ENCODE measurements at regions not wholly inside any gene's neighbourhood (a gene's known extent, or its start where the extent isn't known, plus 50 kb on each side); places are given as distances from the start of the nearest gene placed in this dataset.

GRCh38 chr13:75055296-75055695 is 426.7 kb downstream of the TBC1D4 start:
- TF ChIP-seq EZH2phosphoT487 (IDR thresholded peaks at IDR 0.05; ENCODE audit: borderline replicate concordance, low read length), result no peak
- TF ChIP-seq CTCF (IDR thresholded peaks at IDR 0.05; ENCODE audit: low read depth, low read length, poor library complexity, severe bottlenecking), result no peak

GRCh38 chr13:75052616-75053015 is 429.4 kb downstream of the TBC1D4 start:
- H3F3A ChIP-seq (ENCODE audit: control insufficient read depth, insufficient read depth), result no peaks in the 10 kb centered on the region
- H3K4me3 ChIP-seq (ENCODE audit: low read length), result no peak overlapping the region
- H3K27me3 ChIP-seq (ENCODE audit: control insufficient read depth, low read length), result no peaks in the 10 kb centered on the region
- H3K9me2 ChIP-seq (replicated peaks; ENCODE audit: control insufficient read depth, low read length), result no peaks in the 10 kb centered on the region
- no peaks in the 10 kb centered on the region for H3K4me1 ChIP-seq (ENCODE audit: control insufficient read depth, low read length)
- no peak overlapping the region for H3K27ac ChIP-seq (ENCODE audit: low read depth, low read length)
- no peaks in the 10 kb centered on the region for H3K9me3 ChIP-seq (ENCODE audit: control insufficient read depth, insufficient read depth, low read length)
- TF ChIP-seq CTCF (IDR thresholded peaks at IDR 0.05; ENCODE audit: low read depth, low read length, poor library complexity, severe bottlenecking), result no peak
- no peak for TF ChIP-seq EZH2phosphoT487 (IDR thresholded peaks at IDR 0.05; ENCODE audit: borderline replicate concordance, low read length)
- H4K20me1 ChIP-seq (ENCODE audit: control insufficient read depth, insufficient read depth, low read depth, low read length), result no peaks in the 10 kb centered on the region
- no peaks in the 10 kb centered on the region for H3K79me2 ChIP-seq (ENCODE audit: control insufficient read depth, low read length)
- H3K4me2 ChIP-seq (ENCODE audit: low read length), result no peak overlapping the region
- H3K36me3 ChIP-seq (ENCODE audit: control insufficient read depth, low read length), result no peaks in the 10 kb centered on the region

More at GRCh38 chr13:75055296-75055695, 426.7 kb downstream of the TBC1D4 start:
- no peaks in the 10 kb centered on the region for H3K9me3 ChIP-seq (ENCODE audit: control insufficient read depth, insufficient read depth, low read length)
- H3K79me2 ChIP-seq (ENCODE audit: control insufficient read depth, low read length), result no peaks in the 10 kb centered on the region
- no peak overlapping the region for H3K4me2 ChIP-seq (ENCODE audit: low read length)
- no peaks in the 10 kb centered on the region for H3K27me3 ChIP-seq (ENCODE audit: control insufficient read depth, low read length)
- no peaks in the 10 kb centered on the region for H3K36me3 ChIP-seq (ENCODE audit: control insufficient read depth, low read length)
- no peaks in the 10 kb centered on the region for H4K20me1 ChIP-seq (ENCODE audit: control insufficient read depth, insufficient read depth, low read depth, low read length)
- H3K27ac ChIP-seq (ENCODE audit: low read depth, low read length), result no peak overlapping the region
- no peak overlapping the region for H3K4me3 ChIP-seq (ENCODE audit: low read length)
- no peaks in the 10 kb centered on the region for H3K9me2 ChIP-seq (replicated peaks; ENCODE audit: control insufficient read depth, low read length)
- no peaks in the 10 kb centered on the region for H3F3A ChIP-seq (ENCODE audit: control insufficient read depth, insufficient read depth)
- H3K4me1 ChIP-seq (ENCODE audit: control insufficient read depth, low read length), result no peaks in the 10 kb centered on the region

- H3K4me2 ChIP-seq (ENCODE audit: low read length), result no peak overlapping the region
- no peaks in the 10 kb centered on the region for H3K4me1 ChIP-seq (ENCODE audit: control insufficient read depth, low read length)
- H3F3A ChIP-seq (ENCODE audit: control insufficient read depth, insufficient read depth), result no peaks in the 10 kb centered on the region
- no peak overlapping the region for H3K4me3 ChIP-seq (ENCODE audit: low read length)
- no peaks in the 10 kb centered on the region for H3K9me2 ChIP-seq (replicated peaks; ENCODE audit: control insufficient read depth, low read length)
- H3K27ac ChIP-seq (ENCODE audit: low read depth, low read length), result no peak overlapping the region
- H3K9me3 ChIP-seq (ENCODE audit: control insufficient read depth, insufficient read depth, low read length), result no peaks in the 10 kb centered on the region
- no peaks in the 10 kb centered on the region for H3K27me3 ChIP-seq (ENCODE audit: control insufficient read depth, low read length)
- H3K79me2 ChIP-seq (ENCODE audit: control insufficient read depth, low read length), result no peaks in the 10 kb centered on the region
- H3K36me3 ChIP-seq (ENCODE audit: control insufficient read depth, low read length), result no peaks in the 10 kb centered on the region
- no peak for TF ChIP-seq CTCF (IDR thresholded peaks at IDR 0.05; ENCODE audit: low read depth, low read length, poor library complexity, severe bottlenecking)
- no peak for TF ChIP-seq EZH2phosphoT487 (IDR thresholded peaks at IDR 0.05; ENCODE audit: borderline replicate concordance, low read length)
- no peaks in the 10 kb centered on the region for H4K20me1 ChIP-seq (ENCODE audit: control insufficient read depth, insufficient read depth, low read depth, low read length)
These were observed 431.4 kb downstream of the TBC1D4 start for GRCh38 chr13:75050419-75051046.
